Sigmoid colon (tissue), 4 donors: ENCODE measurements at regions not wholly inside any gene's neighbourhood (a gene's known extent, or its start where the extent isn't known, plus 50 kb on each side); places are given as distances from the start of the nearest gene placed in this dataset.

ENCODE experiments used
- CTCF ChIP-seq, 4 experiments: fragments of 450-650 bp in 3 of 4; fragments of 200-600 bp in 1 of 4; IDR thresholded peaks; one replicate each; pipeline ENCODE4 v1.5.1; 2016 to 2019; ENCODE audit warnings: antibody characterized with exemption in 4 of 4, mild to moderate bottlenecking in 3 of 4, moderate library complexity in 2 of 4
- EP300 ChIP-seq, 4 donors: sonication (generic); formaldehyde crosslinking; IDR thresholded peaks; one replicate each; pipeline ENCODE4 v1.6.1; 2017; ENCODE audit warnings: antibody characterized with exemption in 4 of 4
- POLR2A ChIP-seq, 2 donors: fragments of 450-650 bp; IDR thresholded peaks; one replicate each; pipeline ENCODE4 v1.6.1; 2016; ENCODE audit warnings: antibody characterized with exemption in 2 of 2, mild to moderate bottlenecking in 2 of 2, moderate library complexity in 2 of 2

- no peak for TF ChIP-seq POLR2A (IDR thresholded peaks at IDR 0.05)
- no peak for TF ChIP-seq EP300 (IDR thresholded peaks at IDR 0.05)
- TF ChIP-seq CTCF (IDR thresholded peaks at IDR 0.05), result no peak
These were observed 821.5 kb upstream of the IGFBP3 start for GRCh38 chr7:46742601-46743000.
